ENCODE measurements at regions not wholly inside any gene's neighbourhood (a gene's known extent, or its start where the extent isn't known, plus 50 kb on each side); places are given as distances from the start of the nearest gene placed in this dataset.
"Not testable (repeated sequence)": the region's sequence is repeated elsewhere in the genome, so short reads cannot be mapped to it uniquely, and the experiment has no call there.

DNA sequence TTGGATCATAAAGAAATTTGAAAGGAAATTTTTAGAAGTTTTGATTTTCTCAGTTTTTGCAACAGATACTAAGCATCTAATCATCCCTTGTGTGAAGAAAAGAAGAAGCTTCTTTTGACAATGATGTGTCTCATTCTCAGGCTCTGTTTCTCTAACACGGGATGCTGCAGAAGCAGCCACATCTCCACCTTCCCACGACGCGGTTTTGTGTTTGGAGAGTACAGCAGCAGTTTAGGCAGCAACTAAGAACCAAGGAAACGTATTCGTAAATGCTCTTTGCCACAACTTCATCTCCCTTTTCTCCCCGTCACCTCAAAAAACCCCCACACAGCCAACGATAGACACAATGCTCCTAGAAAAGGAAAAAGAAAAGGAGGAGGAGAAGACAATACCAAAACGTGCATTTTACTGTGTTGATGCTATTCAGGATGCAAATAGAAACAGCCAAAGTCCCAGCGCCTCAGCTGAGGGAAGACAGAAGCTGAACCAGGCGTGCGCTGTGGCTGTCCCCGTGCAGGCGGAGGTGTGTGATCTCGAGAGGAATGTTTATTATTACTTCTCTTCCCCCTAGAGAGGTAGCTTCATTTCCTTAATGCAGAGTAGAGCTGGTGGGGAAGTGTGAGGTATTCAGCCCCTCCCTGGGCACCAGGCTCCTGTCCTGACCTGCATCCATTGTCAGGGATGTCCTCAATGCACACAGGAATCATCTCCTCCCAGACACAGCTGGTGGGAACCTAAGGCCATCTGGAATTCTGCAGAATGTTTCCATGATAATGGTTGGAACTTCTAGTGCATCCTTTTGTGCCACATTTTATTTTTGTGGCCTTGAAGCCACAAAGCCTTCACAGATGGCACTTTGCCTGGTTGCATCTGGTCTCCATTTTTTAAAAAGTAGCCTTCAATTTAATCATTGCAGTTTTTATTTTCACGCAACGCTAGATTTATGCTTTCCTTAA lies 174.6 kb upstream of the KLF6 start:
- TF ChIP-seq, protein P1, sequence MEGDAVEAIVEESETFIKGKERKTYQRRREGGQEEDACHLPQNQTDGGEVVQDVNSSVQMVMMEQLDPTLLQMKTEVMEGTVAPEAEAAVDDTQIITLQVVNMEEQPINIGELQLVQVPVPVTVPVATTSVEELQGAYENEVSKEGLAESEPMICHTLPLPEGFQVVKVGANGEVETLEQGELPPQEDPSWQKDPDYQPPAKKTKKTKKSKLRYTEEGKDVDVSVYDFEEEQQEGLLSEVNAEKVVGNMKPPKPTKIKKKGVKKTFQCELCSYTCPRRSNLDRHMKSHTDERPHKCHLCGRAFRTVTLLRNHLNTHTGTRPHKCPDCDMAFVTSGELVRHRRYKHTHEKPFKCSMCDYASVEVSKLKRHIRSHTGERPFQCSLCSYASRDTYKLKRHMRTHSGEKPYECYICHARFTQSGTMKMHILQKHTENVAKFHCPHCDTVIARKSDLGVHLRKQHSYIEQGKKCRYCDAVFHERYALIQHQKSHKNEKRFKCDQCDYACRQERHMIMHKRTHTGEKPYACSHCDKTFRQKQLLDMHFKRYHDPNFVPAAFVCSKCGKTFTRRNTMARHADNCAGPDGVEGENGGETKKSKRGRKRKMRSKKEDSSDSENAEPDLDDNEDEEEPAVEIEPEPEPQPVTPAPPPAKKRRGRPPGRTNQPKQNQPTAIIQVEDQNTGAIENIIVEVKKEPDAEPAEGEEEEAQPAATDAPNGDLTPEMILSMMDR (IDR thresholded peaks at IDR 0.05; ENCODE audit: control extremely low read depth, extremely low read depth, low read depth, missing control alignments), result no peak
- ChIA-PET CTCF (interaction anchor here (1.2 to 2.5 kb wide), 3 partner anchors 12 to 720 kb away, joined by 3 to 12 read pairs (median 6); no protein-coding TSS in a partner anchor), POLR2A (no interaction called here)
- no peak for DNase-seq (ENCODE audit: extremely low spot score)

DNA sequence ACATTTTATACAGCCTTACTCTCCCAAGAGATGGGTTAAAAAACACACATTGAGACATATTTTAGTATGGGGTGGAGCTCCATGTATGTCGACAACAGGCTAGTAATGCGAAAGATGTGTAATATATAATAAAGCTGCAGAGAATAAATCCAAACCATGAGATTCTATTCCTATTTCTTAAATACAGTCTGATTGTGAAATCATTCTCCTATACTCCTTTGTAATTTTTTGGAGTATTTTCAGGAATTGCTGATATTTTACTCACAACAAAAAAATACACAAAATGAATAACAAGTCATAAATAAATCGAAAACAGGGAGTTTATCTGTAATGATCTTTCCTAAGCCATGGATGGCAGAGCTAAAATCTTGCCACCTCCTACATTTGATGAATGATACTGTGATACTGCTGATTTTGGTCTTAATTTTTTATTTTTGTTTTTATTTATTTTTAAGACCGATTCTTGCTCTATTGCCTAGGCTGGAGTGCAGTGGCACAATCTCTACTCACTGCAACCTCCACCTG lies 173.5 kb upstream of the KLF6 start:
- no peak for DNase-seq (ENCODE audit: extremely low spot score)
- TF ChIP-seq, protein P1 (IDR thresholded peaks at IDR 0.05; ENCODE audit: control extremely low read depth, extremely low read depth, low read depth, missing control alignments), result no peak
- CTCF ChIA-PET, result interaction anchor here (1.2 kb wide), 1 partner anchor 719 kb away, joined by 3 read pairs; no protein-coding TSS in a partner anchor
- POLR2A ChIA-PET, result no interaction called here

DNA sequence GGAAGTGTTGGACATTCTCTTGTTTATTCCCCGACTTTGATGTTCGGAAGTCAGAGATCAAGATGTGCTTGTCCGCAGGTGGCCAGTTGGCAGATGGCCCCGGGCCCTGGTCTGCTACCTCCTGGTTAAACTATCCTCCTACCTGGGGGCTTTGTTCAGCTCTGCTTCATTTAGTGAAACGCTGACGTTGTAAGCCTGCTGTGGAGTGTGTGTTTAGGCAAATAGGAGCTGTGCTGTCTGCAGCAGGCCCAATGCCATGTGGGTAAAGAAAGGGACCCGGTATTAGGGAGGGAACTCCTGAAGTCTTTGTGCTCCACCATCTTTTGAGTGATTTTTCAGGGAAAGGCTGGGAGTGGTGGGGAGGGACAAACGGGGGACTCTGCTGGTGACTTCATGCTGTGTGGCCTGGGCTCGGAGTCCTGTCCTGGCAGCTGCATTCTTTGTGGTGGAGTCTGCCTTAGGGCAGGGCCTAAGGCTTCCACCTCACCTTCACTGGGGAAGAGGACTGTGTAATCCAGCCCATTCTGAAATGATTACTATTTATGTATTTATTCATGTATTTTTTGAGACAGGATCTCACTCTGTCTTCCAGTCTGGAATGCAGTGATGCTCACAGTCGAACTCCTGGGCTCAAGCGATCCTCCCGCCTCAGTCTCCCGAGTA lies 171.1 kb upstream of the KLF6 start:
- ChIA-PET CTCF (interaction anchor here (0.5 to 1.3 kb wide), 2 partner anchors 9 to 14 kb away, joined by 3 read pairs; no protein-coding TSS in a partner anchor), POLR2A (no interaction called here)
- no peak for DNase-seq (ENCODE audit: extremely low spot score)
- TF ChIP-seq, protein P1 (IDR thresholded peaks at IDR 0.05; ENCODE audit: control extremely low read depth, extremely low read depth, low read depth, missing control alignments), result no peak

DNA sequence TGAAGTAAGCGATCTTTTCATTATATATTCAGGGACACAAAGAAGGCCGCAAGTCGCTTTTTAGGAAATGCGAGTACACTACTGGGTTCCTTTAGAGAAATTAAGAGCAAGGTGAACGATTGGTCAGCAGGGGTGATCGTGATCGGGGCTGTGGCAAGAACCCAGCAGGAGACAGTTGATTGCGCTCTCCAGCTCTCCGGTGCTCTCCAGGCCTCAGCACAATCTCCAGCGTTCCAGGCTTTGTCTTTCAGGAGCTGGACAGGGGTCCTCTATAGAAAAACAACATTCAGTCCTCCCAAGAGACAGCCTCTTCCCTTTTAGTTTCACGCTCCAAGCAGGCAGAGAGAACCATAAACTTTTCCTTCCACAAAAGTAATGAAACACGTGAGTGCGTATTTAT lies 170.5 kb upstream of the KLF6 start:
- TF ChIP-seq, protein P1 (IDR thresholded peaks at IDR 0.05; ENCODE audit: control extremely low read depth, extremely low read depth, low read depth, missing control alignments), result no peak
- POLR2A ChIA-PET, result no interaction called here
- no peak for DNase-seq (ENCODE audit: extremely low spot score)
- CTCF ChIA-PET, result interaction anchor here (1.1 to 1.3 kb wide), 2 partner anchors 14 to 43 kb away, joined by 3 read pairs; no protein-coding TSS in a partner anchor

DNA sequence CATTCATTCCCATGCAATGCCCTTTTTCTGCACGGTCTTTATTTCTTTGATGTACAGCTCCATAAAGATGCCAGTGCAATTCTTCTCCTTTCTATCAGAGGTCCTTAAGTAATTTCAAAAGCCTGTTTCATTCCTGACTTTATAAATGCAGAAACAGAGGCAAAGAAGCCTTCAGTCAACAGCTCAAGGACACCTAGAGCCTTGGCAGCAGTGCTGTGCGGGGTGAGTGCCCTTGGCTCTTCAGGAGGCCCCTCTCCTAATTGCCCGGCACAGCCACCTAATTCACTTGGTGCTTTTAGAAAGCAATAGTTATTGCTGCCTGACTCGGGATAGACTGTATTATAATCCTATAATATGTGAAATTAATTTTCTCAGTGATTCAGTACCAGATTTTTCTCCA lies 169.6 kb upstream of the KLF6 start:
- TF ChIP-seq, protein P1 (IDR thresholded peaks at IDR 0.05; ENCODE audit: control extremely low read depth, extremely low read depth, low read depth, missing control alignments), result no peak
- POLR2A ChIA-PET, result no interaction called here
- DNase-seq (ENCODE audit: extremely low spot score), result no peak
- CTCF ChIA-PET, result interaction anchor here (1.1 to 1.4 kb wide), 2 partner anchors 44 to 91 kb away, joined by 3 read pairs; no protein-coding TSS in a partner anchor

DNA sequence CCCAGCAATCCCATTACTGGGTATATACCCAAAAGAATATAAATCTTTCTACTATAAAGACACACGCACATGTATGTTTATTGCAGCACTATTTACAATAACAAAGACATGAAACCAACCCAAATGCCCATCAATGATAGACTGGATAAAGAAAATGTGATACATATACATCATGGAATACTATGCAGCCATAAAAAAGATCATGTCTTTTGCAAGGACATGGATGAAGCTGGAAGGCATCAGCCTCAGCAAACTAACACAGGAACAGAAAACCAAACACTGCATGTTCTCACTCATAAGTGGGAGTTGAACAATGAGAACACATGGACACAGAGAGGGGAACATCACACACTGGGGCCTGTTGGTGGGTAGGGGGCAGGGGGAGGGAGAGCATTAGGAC lies 169.0 kb upstream of the KLF6 start:
- POLR2A ChIA-PET; DNase-seq (ENCODE audit: extremely low spot score): not testable (repeated sequence)
- CTCF ChIA-PET, result interaction anchor here (1.4 kb wide), 1 partner anchor 92 kb away, joined by 3 read pairs; no protein-coding TSS in a partner anchor

All from GM10248 (cell line).